PC-9 (cell line): ENCODE measurements at regions not wholly inside any gene's neighbourhood (a gene's known extent, or its start where the extent isn't known, plus 50 kb on each side); places are given as distances from the start of the nearest gene placed in this dataset.

Experiments used
- EZH2 ChIP-seq: fragments of 200-600 bp; sonication (generic); IDR thresholded peaks from 2 replicates; pipeline ENCODE4 v1.8.0; 2017; ENCODE audit warnings: antibody characterized with exemption, low read depth
- TF ChIP-seq, protein P1 (sequence below): fragments of 200-600 bp; sonication (generic); conservative IDR thresholded peaks from 2 replicates; pipeline ENCODE4 v1.6.1; 2017; ENCODE audit warnings: mixed run types, antibody characterized with exemption, mild to moderate bottlenecking, moderate library complexity

DNA sequence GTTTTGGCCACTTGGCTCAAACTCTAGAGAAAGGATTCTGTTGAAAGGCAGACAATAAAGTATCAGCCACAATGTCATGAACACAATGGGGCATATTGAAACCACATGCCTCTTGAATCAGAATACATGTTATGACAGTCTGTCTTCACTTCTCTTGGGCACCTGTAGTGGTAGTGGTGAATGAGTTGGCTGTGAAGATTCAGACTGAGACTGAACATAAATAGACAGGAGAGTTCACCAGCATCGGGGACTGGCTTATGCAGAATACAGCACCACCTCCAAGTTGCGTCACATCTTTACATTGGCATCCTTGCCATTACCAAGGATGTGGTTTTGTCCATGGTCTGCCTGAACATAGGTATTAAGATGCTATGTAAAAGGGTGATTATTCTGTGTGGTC is 336.8 kb downstream of the MYCN start:
- TF ChIP-seq, protein P1, sequence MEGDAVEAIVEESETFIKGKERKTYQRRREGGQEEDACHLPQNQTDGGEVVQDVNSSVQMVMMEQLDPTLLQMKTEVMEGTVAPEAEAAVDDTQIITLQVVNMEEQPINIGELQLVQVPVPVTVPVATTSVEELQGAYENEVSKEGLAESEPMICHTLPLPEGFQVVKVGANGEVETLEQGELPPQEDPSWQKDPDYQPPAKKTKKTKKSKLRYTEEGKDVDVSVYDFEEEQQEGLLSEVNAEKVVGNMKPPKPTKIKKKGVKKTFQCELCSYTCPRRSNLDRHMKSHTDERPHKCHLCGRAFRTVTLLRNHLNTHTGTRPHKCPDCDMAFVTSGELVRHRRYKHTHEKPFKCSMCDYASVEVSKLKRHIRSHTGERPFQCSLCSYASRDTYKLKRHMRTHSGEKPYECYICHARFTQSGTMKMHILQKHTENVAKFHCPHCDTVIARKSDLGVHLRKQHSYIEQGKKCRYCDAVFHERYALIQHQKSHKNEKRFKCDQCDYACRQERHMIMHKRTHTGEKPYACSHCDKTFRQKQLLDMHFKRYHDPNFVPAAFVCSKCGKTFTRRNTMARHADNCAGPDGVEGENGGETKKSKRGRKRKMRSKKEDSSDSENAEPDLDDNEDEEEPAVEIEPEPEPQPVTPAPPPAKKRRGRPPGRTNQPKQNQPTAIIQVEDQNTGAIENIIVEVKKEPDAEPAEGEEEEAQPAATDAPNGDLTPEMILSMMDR: no peak
- TF ChIP-seq EZH2: no peak
